ENCODE measurements at regions not wholly inside any gene's neighbourhood (a gene's known extent, or its start where the extent isn't known, plus 50 kb on each side); places are given as distances from the start of the nearest gene placed in this dataset.
"Not testable (repeated sequence)": the region's sequence is repeated elsewhere in the genome, so short reads cannot be mapped to it uniquely, and the experiment has no call there.

DNA sequence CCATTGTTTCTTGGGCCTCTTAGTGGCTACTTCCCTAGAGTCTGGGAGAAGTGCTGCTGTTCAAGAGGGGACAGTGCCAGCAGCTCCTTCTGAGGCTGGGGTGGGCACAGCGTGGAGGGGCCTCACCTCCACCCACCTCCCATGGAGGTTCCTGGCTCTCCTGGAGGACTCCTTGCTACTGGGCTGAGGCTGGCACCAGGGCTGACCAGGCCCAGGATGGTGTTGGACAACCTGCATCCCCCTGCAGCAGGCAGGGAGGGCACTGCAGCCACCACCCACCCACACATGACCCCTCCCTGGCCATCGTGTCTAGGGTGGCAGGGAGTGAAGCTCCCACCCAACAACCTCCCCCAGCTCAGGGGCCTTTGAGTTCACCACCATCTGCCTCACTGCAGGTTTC, 1549.3 kb upstream of the USP9Y start:
- H3K4me3 Mint-ChIP-seq (ENCODE audit: unreplicated experiment); H3K4me1 Mint-ChIP-seq (ENCODE audit: low read depth, unreplicated experiment); H3K9me3 Mint-ChIP-seq (ENCODE audit: unreplicated experiment); H3K36me3 Mint-ChIP-seq (ENCODE audit: unreplicated experiment); H3K27me3 Mint-ChIP-seq (ENCODE audit: unreplicated experiment); DNase-seq; H3K27ac Mint-ChIP-seq (ENCODE audit: unreplicated experiment): not testable (repeated sequence)

DNA sequence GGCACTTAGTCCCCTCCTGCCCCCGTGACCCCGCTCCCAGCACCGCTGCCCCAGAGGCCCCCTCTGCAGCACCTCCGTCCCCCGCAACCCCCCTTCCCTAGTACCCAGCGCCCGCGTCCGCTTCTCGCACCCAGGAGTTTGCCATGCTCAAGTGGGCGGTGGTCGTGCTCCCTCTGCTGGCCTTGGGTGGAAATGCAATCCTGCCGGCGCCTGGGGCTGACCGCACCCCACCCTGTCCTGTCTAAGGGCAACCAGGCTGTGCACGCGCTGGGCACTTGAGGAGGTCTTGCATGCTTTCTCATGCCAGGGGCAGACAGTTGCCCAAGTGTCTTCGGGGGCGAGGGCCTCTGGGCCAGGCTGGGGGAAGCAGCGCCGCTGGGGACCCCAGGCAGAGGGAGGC, 1544.9 kb upstream of the USP9Y start:
- not testable (repeated sequence) for H3K9me3 Mint-ChIP-seq (ENCODE audit: unreplicated experiment); H3K27ac Mint-ChIP-seq (ENCODE audit: unreplicated experiment); H3K4me1 Mint-ChIP-seq (ENCODE audit: low read depth, unreplicated experiment); H3K4me3 Mint-ChIP-seq (ENCODE audit: unreplicated experiment); DNase-seq; H3K27me3 Mint-ChIP-seq (ENCODE audit: unreplicated experiment); H3K36me3 Mint-ChIP-seq (ENCODE audit: unreplicated experiment)

DNA sequence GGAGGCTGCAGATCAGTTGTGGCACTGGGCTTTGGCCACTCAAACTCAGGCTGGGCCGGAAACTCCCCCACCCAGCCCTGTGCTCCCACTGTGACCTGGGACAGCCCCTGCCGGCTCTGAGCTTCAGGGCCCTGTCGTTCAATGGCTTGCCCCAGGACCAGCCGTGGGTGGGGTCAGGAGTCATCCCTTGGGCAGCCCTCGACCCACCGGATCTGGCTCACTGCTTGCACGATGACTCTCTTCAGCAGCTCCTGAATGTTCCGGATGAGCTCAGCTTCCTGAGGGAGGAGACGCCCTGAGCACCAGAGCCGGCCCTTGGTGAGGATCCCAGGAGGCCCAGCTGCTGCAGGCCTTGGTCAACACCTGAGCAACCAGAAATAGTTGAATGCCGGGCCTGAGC, 1544.2 kb upstream of the USP9Y start:
- H3K36me3 Mint-ChIP-seq (ENCODE audit: unreplicated experiment); H3K4me3 Mint-ChIP-seq (ENCODE audit: unreplicated experiment); H3K27ac Mint-ChIP-seq (ENCODE audit: unreplicated experiment); DNase-seq; H3K9me3 Mint-ChIP-seq (ENCODE audit: unreplicated experiment); H3K27me3 Mint-ChIP-seq (ENCODE audit: unreplicated experiment); H3K4me1 Mint-ChIP-seq (ENCODE audit: low read depth, unreplicated experiment): not testable (repeated sequence)

DNA sequence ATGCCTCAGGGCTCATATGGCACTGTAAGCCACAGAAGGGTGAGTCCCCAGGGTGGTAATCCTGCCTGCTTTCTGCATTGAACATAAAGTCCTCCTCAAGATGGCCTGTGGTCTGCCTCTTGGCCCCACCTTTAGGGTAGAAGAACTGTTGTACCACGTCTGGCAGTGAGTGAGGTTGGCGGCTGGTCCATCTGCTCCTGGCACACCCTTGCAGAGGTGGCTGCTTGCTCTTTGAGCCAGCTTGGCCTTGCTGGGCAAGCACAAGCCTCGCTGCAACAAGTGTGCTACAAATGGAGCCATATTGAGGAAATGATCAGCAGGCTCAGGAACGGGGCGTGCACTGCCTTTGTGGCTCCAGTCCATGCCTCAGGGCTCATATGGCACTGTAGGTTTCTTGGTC, 1524.0 kb upstream of the USP9Y start:
- H3K4me3 Mint-ChIP-seq (ENCODE audit: unreplicated experiment): not testable (repeated sequence)

DNA sequence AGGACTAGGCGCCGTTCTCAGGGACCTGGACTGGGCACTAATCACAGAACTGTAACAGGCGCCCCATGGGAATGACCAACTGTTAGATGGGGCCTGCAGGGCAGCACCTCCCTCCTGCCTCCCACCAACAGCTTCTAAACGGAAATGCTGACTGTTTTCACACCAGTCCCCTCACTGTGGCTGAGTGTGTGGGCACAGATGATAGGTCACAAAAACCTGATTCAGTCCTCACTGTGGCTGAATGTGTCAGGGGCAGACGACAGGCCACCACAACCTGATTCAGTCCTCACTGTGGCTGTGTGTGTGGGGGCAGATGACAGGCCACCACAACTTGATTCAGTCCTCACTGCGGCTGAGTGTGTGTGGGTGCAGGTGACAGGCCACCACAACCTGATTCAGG, 1499.9 kb upstream of the USP9Y start:
- H3K4me1 Mint-ChIP-seq (ENCODE audit: low read depth, unreplicated experiment); H3K27ac Mint-ChIP-seq (ENCODE audit: unreplicated experiment); H3K27me3 Mint-ChIP-seq (ENCODE audit: unreplicated experiment); H3K36me3 Mint-ChIP-seq (ENCODE audit: unreplicated experiment); DNase-seq; H3K4me3 Mint-ChIP-seq (ENCODE audit: unreplicated experiment); H3K9me3 Mint-ChIP-seq (ENCODE audit: unreplicated experiment): not testable (repeated sequence)

More for the DNA sequence above, 1524.0 kb upstream of the USP9Y start:
- not testable (repeated sequence) for H3K27ac Mint-ChIP-seq (ENCODE audit: unreplicated experiment); H3K27me3 Mint-ChIP-seq (ENCODE audit: unreplicated experiment); H3K4me1 Mint-ChIP-seq (ENCODE audit: low read depth, unreplicated experiment); H3K36me3 Mint-ChIP-seq (ENCODE audit: unreplicated experiment); DNase-seq; H3K9me3 Mint-ChIP-seq (ENCODE audit: unreplicated experiment)

DNA sequence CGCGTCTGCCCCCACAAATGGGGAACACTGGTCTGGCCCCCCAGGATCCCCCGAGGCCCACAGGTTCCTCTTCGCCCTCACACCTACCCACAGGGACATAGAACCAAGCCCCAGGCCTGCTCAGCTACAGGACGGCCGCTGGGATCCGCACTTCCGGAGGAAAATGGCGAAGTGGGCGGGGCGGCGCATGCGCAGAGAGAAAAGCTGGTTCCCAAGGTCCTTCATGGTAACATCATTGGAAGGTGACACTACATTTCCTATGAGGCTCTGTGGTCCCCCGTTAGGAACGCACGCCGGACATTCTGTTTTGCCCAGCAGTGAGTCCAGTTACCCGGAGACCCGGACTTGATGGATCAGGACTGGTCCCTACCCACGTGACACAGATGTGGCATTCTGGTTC, 1486.2 kb upstream of the USP9Y start:
- H3K4me1 Mint-ChIP-seq (ENCODE audit: low read depth, unreplicated experiment); H3K27ac Mint-ChIP-seq (ENCODE audit: unreplicated experiment); H3K4me3 Mint-ChIP-seq (ENCODE audit: unreplicated experiment); H3K9me3 Mint-ChIP-seq (ENCODE audit: unreplicated experiment); DNase-seq; H3K36me3 Mint-ChIP-seq (ENCODE audit: unreplicated experiment); H3K27me3 Mint-ChIP-seq (ENCODE audit: unreplicated experiment): not testable (repeated sequence)
